ENCODE measurements at regions not wholly inside any gene's neighbourhood (a gene's known extent, or its start where the extent isn't known, plus 50 kb on each side); places are given as distances from the start of the nearest gene placed in this dataset.

- no peak for DNase-seq (ENCODE audit: low read depth in 2 of 2)
Measured at GRCh38 chr5:39808656-39809055, 383.9 kb upstream of the DAB2 start.

GRCh38 chr5:39801306-39801705, 376.5 kb upstream of the DAB2 start:
- DNase-seq (ENCODE audit: low read depth in 2 of 2), result no peak

- no peak for DNase-seq (ENCODE audit: low read depth in 2 of 2)
Measured at GRCh38 chr5:39800042-39800601, 375.3 kb upstream of the DAB2 start.

GRCh38 chr5:39799242-39799641, 374.5 kb upstream of the DAB2 start:
- no peak for DNase-seq (ENCODE audit: low read depth in 2 of 2)

GRCh38 chr5:39794513-39795210, 369.9 kb upstream of the DAB2 start:
- DNase-seq (ENCODE audit: low read depth in 2 of 2), result no peak

- DNase-seq (ENCODE audit: low read depth in 2 of 2), result no peak
Measured at GRCh38 chr5:39785410-39785809, 360.6 kb upstream of the DAB2 start.

GRCh38 chr5:39783756-39784421, 359.1 kb upstream of the DAB2 start:
- DNase-seq (ENCODE audit: low read depth in 2 of 2), result no peak

- no peak for DNase-seq (ENCODE audit: low read depth in 2 of 2)
Measured at GRCh38 chr5:39780347-39780746, 355.6 kb upstream of the DAB2 start.

GRCh38 chr5:39779831-39780230, 355.1 kb upstream of the DAB2 start:
- DNase-seq (ENCODE audit: low read depth in 2 of 2), result no peak

- DNase-seq (ENCODE audit: low read depth in 2 of 2), result no peak
Measured at GRCh38 chr5:39775797-39776365, 351.1 kb upstream of the DAB2 start.

GRCh38 chr5:39775086-39775796, 350.5 kb upstream of the DAB2 start:
- DNase-seq (ENCODE audit: low read depth in 2 of 2), result no peak

GRCh38 chr5:39774605-39775004, 349.8 kb upstream of the DAB2 start:
- no peak for DNase-seq (ENCODE audit: low read depth in 2 of 2)

- DNase-seq (ENCODE audit: low read depth in 2 of 2), result no peak
Measured at GRCh38 chr5:39772307-39772706, 347.5 kb upstream of the DAB2 start.

- DNase-seq (ENCODE audit: low read depth in 2 of 2), result no peak
Measured at GRCh38 chr5:39767916-39768315, 343.1 kb upstream of the DAB2 start.

GRCh38 chr5:39765366-39765765, 340.6 kb upstream of the DAB2 start:
- DNase-seq (ENCODE audit: low read depth in 2 of 2), result no peak

GRCh38 chr5:39762761-39763160, 338.0 kb upstream of the DAB2 start:
- no peak for DNase-seq (ENCODE audit: low read depth in 2 of 2)

GRCh38 chr5:39761199-39761950, 336.6 kb upstream of the DAB2 start:
- no peak for DNase-seq (ENCODE audit: low read depth in 2 of 2)

GRCh38 chr5:39760385-39761198, 335.8 kb upstream of the DAB2 start:
- DNase-seq (ENCODE audit: low read depth in 2 of 2), result no peak

GRCh38 chr5:39759701-39760100, 334.9 kb upstream of the DAB2 start:
- DNase-seq (ENCODE audit: low read depth in 2 of 2), result no peak

GRCh38 chr5:39758426-39758825, 333.6 kb upstream of the DAB2 start:
- no peak for DNase-seq (ENCODE audit: low read depth in 2 of 2)

- no peak for DNase-seq (ENCODE audit: low read depth in 2 of 2)
Measured at GRCh38 chr5:39757131-39757530, 332.4 kb upstream of the DAB2 start.
